ENCODE measurements at regions not wholly inside any gene's neighbourhood (a gene's known extent, or its start where the extent isn't known, plus 50 kb on each side); places are given as distances from the start of the nearest gene placed in this dataset.

GRCh38 chr20:4605166-4605565 is 81.1 kb upstream of the PRNP start:
- H3K27me3 ChIP-seq (ENCODE audit: insufficient read depth, low read length), result no peaks in the 10 kb centered on the region
- ChIA-PET RAD21 (ENCODE audit: low non-redundant PET in 1 of 2, low total read pairs in 2 of 2, uncharacterized antibody in 2 of 2, unreplicated experiment in 2 of 2) (interaction anchor here in 1 of 2 experiments (0.6 kb wide), 1 partner anchor 454 kb away, joined by 5 read pairs; no protein-coding TSS in a partner anchor), CTCF (interaction anchor here (1.4 to 2.2 kb wide), 4 partner anchors 8 to 119 kb away, joined by 4 to 5 read pairs (median 5); no protein-coding TSS in a partner anchor), POLR2A (interaction anchor here (1.3 kb wide), 1 partner anchor 9 kb away, joined by 3 read pairs; no protein-coding TSS in a partner anchor)
- no peak for TF ChIP-seq SRF (IDR thresholded peaks at IDR 0.05; ENCODE audit: low read depth)
- TF ChIP-seq POLR2AphosphoS5 (IDR thresholded peaks at IDR 0.05; ENCODE audit: low read depth, low read length), result no peak
- no peak for TF ChIP-seq RAD21 (IDR thresholded peaks at IDR 0.05; ENCODE audit: low read depth)
- TF ChIP-seq JUND (IDR thresholded peaks at IDR 0.05), result no peak
- no peak for TF ChIP-seq CEBPB (IDR thresholded peaks at IDR 0.05; ENCODE audit: low read depth)
- TF ChIP-seq EZH2 (IDR thresholded peaks at IDR 0.05), result no peak
- no peak for TF ChIP-seq EGR1 (IDR thresholded peaks at IDR 0.05; ENCODE audit: low read depth)
- TF ChIP-seq ATF3 (IDR thresholded peaks at IDR 0.05), result no peak
- TF ChIP-seq POLR2A (IDR thresholded peaks at IDR 0.05; ENCODE audit: borderline replicate concordance, extremely low read depth, insufficient read depth, insufficient read length), result no peak
- no peak for TF ChIP-seq ZBTB33 (IDR thresholded peaks at IDR 0.05; ENCODE audit: extremely low read depth, insufficient replicate concordance, low read length)
- no peak for TF ChIP-seq MAX (IDR thresholded peaks at IDR 0.05)
- TF ChIP-seq CBX3 (IDR thresholded peaks at IDR 0.05; ENCODE audit: low read depth), result no peak
- no peak for TF ChIP-seq YY1 (IDR thresholded peaks at IDR 0.05; ENCODE audit: extremely low read depth, insufficient replicate concordance, low read depth, low read length)
- no peak for TF ChIP-seq CTCF (IDR thresholded peaks at IDR 0.05 in 2 of 3, conservative IDR thresholded peaks at IDR 0.05 in 1 of 3; ENCODE audit: borderline replicate concordance in 1 of 3, insufficient read depth in 1 of 3, low read depth in 2 of 3, low read length in 2 of 3)
- H3K4me3 ChIP-seq (replicated peaks in 1 of 2; ENCODE audit: low read depth in 1 of 2, low read length in 2 of 2), result no peak overlapping the region
- no peak overlapping the region for H3K9ac ChIP-seq (ENCODE audit: low read length)
- DNase-seq (ENCODE audit: low read depth, low spot score), result no peak
- no peak overlapping the region for H2AFZ ChIP-seq (ENCODE audit: low read depth, low read length, poor library complexity, severe bottlenecking)
- intact Hi-C loops (cut with micrococcal nuclease), result loop anchor here (5.0 kb wide), 3 partner anchors 352 to 587 kb away; no protein-coding TSS in a partner anchor
- H3K4me1 ChIP-seq (ENCODE audit: control insufficient read depth in 1 of 2, insufficient read depth in 2 of 2, low read length in 2 of 2), result peaks cover 22 to 26% of the 10 kb centered on the region in 2 experiments
- no peaks in the 10 kb centered on the region for H3K79me2 ChIP-seq (ENCODE audit: insufficient read depth, low read length)
- no TSS peak for BruUV-seq (replicated peaks)
- no peak for ATAC-seq
- H3K4me2 ChIP-seq (ENCODE audit: low read length), result no peak overlapping the region
- no peaks in the 10 kb centered on the region for H3K36me3 ChIP-seq (ENCODE audit: control insufficient read depth in 1 of 2, insufficient read depth in 2 of 2, low read length in 2 of 2)
- H3K27ac ChIP-seq (ENCODE audit: low read depth, low read length), result no peak overlapping the region
- no peaks in the 10 kb centered on the region for H3K9me2 ChIP-seq (ENCODE audit: insufficient read depth)
- no peaks in the 10 kb centered on the region for H4K20me1 ChIP-seq (ENCODE audit: insufficient read depth)
- H3K9me3 ChIP-seq (ENCODE audit: control insufficient read depth in 1 of 2, insufficient read depth in 1 of 2, low read depth in 1 of 2, low read length in 2 of 2), result no peaks in the 10 kb centered on the region
